Ishikawa (cell line): ENCODE measurements at regions not wholly inside any gene's neighbourhood (a gene's known extent, or its start where the extent isn't known, plus 50 kb on each side); places are given as distances from the start of the nearest gene placed in this dataset.

Experiments used
- CEBPB ChIP-seq: IDR thresholded peaks from 2 replicates; pipeline ENCODE4 v1.6.1; 2012
- CREB1 ChIP-seq: IDR thresholded peaks from 2 replicates; pipeline ENCODE4 v1.6.1; 2012; ENCODE audit warnings: low read depth
- EGR1 ChIP-seq: IDR thresholded peaks from 2 replicates; pipeline ENCODE4 v1.6.1; 2012
- EP300 ChIP-seq: IDR thresholded peaks from 2 replicates; pipeline ENCODE4 v1.6.1; 2012; ENCODE audit warnings: borderline replicate concordance
- FOXM1 ChIP-seq: IDR thresholded peaks from 2 replicates; pipeline ENCODE4 v1.6.1; 2012; ENCODE audit warnings: low read depth, borderline replicate concordance
- MAX ChIP-seq: IDR thresholded peaks from 2 replicates; pipeline ENCODE4 v1.6.1; 2012
- NFIC ChIP-seq: IDR thresholded peaks from 2 replicates; pipeline ENCODE4 v1.6.1; 2012
- RAD21 ChIP-seq: IDR thresholded peaks from 2 replicates; pipeline ENCODE4 v1.6.1; 2012; ENCODE audit warnings: low read depth
- REST ChIP-seq: IDR thresholded peaks from 2 replicates; pipeline ENCODE4 v1.6.1; 2012; ENCODE audit warnings: low read depth, mild to moderate bottlenecking
- TAF1 ChIP-seq: IDR thresholded peaks from 2 replicates; pipeline ENCODE4 v1.6.1; 2012; ENCODE audit warnings: low read depth, mild to moderate bottlenecking
- TCF12 ChIP-seq: IDR thresholded peaks from 2 replicates; pipeline ENCODE4 v1.6.1; 2012; ENCODE audit warnings: low read depth
- YY1 ChIP-seq: IDR thresholded peaks from 2 replicates; pipeline ENCODE4 v1.6.1; 2012; ENCODE audit warnings: low read depth
- ZBTB7A ChIP-seq: IDR thresholded peaks from 2 replicates; pipeline ENCODE4 v1.6.1; 2012; ENCODE audit warnings: low read depth
- TF ChIP-seq, protein P1 (sequence below): IDR thresholded peaks from 2 replicates; pipeline ENCODE4 v1.6.1; 2012

DNA sequence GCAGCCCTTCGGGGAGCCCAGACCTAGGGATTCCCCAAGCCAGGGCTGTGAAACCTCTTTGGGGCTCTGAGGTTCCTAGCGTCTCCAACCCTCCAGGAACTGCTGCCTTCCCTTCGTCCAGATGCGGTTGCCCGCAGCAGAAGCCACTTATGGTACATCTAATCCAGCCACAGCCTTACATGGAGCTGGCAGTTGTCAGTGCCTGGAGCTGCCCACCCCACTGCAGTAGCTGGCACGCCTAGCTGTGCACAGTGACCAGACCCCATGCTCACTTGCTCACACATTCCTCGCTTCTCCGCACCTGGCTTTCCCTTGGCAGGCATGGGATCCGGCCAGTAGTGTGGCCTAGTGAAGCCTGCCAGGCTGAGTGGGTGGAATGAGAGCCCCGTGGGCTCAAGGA lies 547.6 kb downstream of the TBC1D32 start:
- TF ChIP-seq EGR1 (no peak), NFIC (no peak), TCF12 (no peak), EP300 (no peak), MAX (no peak), YY1 (no peak), REST (no peak), TAF1 (no peak), ZBTB7A (no peak), FOXM1 (no peak), CEBPB (no peak), CREB1 (no peak), RAD21 (no peak)
- TF ChIP-seq, protein P1, sequence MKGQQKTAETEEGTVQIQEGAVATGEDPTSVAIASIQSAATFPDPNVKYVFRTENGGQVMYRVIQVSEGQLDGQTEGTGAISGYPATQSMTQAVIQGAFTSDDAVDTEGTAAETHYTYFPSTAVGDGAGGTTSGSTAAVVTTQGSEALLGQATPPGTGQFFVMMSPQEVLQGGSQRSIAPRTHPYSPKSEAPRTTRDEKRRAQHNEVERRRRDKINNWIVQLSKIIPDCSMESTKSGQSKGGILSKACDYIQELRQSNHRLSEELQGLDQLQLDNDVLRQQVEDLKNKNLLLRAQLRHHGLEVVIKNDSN: no peak
